Esophagus squamous epithelium (tissue), 5 donors: ENCODE measurements at regions not wholly inside any gene's neighbourhood (a gene's known extent, or its start where the extent isn't known, plus 50 kb on each side); places are given as distances from the start of the nearest gene placed in this dataset.

Experiments used
- DNase-seq: peaks from one replicate; lab custom pipeline; 2025; lab: John Stamatoyannopoulos, UW
- H3K27ac ChIP-seq, 4 donors: fragments of 200-600 bp; sonication (generic); one replicate each; pipeline ENCODE4 v1.5.1; 2016 to 2019; ENCODE audit warnings: mild to moderate bottlenecking in 1 of 4
- H3K27me3 ChIP-seq, 4 donors: fragments of 200-600 bp; sonication (generic); 1 replicate in 3 of 4; 2 replicates in 1 of 4; pipeline versions ENCODE4 v1.5.1 to v1.6.0; 2017 to 2021; ENCODE audit warnings: antibody characterized with exemption in 1 of 4
- H3K36me3 ChIP-seq, 3 donors: fragments of 200-600 bp; sonication (generic); one replicate each; pipeline ENCODE4 v1.5.1; 2016 to 2019
- H3K4me1 ChIP-seq, 3 donors: fragments of 200-600 bp; sonication (generic); one replicate each; pipeline ENCODE4 v1.5.1; 2017 to 2019
- H3K4me3 ChIP-seq, 4 donors: fragments of 200-600 bp; sonication (generic); 1 replicate in 3 of 4; 2 replicates in 1 of 4; pipeline ENCODE4 v1.5.1; 2016 to 2019; ENCODE audit warnings: mild to moderate bottlenecking in 2 of 4, moderate library complexity in 1 of 4
- H3K9me3 ChIP-seq, 3 donors: fragments of 200-600 bp; sonication (generic); one replicate each; pipeline ENCODE4 v1.5.1; 2016 to 2019
- POLR2A ChIP-seq, 4 donors: fragments of 450-650 bp; IDR thresholded peaks; one replicate each; pipeline ENCODE4 v1.6.1; 2017; ENCODE audit warnings: antibody characterized with exemption in 4 of 4, mild to moderate bottlenecking in 4 of 4, moderate library complexity in 3 of 4
- WGBS, 2 donors: methylation state at CpG; one replicate each; pipeline ENCODE4 v1.1.5; 2018; 5-methylcytosine and 5-hydroxymethylcytosine counted together
- intact Hi-C: fragments of 100-400 bp; cut with DNase I; formaldehyde crosslinking; loops from one replicate; pipeline ENCODE4 v1.15.0; 2022
- TF ChIP-seq, protein P1 (sequence below), 6 experiments: fragments of 450-650 bp in 4 of 6; fragments of 200-600 bp in 2 of 6; sonication (generic) in 2 of 6; IDR thresholded peaks; one replicate each; pipeline ENCODE4 v1.5.1; 2016 to 2019; ENCODE audit warnings: antibody characterized with exemption in 6 of 6, mild to moderate bottlenecking in 4 of 6, moderate library complexity in 4 of 6
- donor health status: DM: yes; HTN: yes; CAD: no.

DNA sequence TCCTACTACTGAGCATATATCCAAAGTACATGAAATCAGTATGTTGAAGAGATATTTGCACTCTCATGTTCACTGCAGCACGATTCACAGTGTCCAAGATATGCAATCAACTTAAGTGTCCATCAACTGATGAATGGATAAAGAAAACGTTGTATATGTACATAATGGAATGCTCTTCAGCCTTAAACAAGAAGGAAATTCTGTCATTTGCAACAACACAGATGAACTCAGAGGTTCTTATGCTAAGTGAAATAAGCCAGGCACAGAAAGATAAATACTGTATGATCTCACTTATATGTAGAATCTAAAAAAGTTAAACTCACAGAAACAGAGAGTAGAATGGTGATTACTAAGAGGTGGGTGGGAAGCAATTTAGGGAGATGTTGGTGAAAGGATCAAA is 149.2 kb downstream of the EVA1A start:
- intact Hi-C loops = no loop called here
- DNase-seq = no peak
- WGBS, 2 donors = 44 to 47% methylated on average over 2 of the region's 2 CpGs

DNA sequence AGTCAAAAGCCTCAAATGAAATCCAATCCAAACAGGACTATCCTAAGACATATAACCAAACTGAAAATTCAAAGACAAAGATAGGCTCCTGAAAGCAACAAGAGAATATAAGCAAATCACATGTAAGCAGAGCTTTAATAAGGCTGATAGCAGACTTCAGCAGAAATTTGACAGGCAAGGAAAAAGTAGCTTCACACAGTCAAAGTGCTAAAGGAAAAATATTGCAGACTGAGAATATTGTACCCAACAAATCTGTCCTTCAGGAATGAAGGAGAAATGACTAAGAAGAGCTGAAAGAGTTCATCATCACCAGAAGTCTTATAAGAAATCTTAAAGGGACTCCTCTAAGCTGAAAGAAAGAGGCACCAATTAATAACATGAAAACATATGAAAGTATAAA is 150.0 kb downstream of the EVA1A start:
- Histone ChIP-seq H3K27me3 (peaks cover 0 to 24% (median 0%) of the 10 kb centered on the region in 4 donors), H3K36me3 (no peaks in the 10 kb centered on the region), H3K9me3 (no peaks in the 10 kb centered on the region), H3K4me1 (no peaks in the 10 kb centered on the region), H3K27ac (no peak overlapping the region), H3K4me3 (no peak overlapping the region)
- no peak for DNase-seq
- TF ChIP-seq, protein P1, sequence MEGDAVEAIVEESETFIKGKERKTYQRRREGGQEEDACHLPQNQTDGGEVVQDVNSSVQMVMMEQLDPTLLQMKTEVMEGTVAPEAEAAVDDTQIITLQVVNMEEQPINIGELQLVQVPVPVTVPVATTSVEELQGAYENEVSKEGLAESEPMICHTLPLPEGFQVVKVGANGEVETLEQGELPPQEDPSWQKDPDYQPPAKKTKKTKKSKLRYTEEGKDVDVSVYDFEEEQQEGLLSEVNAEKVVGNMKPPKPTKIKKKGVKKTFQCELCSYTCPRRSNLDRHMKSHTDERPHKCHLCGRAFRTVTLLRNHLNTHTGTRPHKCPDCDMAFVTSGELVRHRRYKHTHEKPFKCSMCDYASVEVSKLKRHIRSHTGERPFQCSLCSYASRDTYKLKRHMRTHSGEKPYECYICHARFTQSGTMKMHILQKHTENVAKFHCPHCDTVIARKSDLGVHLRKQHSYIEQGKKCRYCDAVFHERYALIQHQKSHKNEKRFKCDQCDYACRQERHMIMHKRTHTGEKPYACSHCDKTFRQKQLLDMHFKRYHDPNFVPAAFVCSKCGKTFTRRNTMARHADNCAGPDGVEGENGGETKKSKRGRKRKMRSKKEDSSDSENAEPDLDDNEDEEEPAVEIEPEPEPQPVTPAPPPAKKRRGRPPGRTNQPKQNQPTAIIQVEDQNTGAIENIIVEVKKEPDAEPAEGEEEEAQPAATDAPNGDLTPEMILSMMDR (IDR thresholded peaks at IDR 0.05) = no peak
- no peak for TF ChIP-seq POLR2A (IDR thresholded peaks at IDR 0.05)
- intact Hi-C loops = no loop called here

More for the DNA sequence above, 149.2 kb downstream of the EVA1A start:
- Histone ChIP-seq H3K9me3 (no peaks in the 10 kb centered on the region), H3K4me3 (no peak overlapping the region), H3K27me3 (peaks cover 0 to 15% (median 0%) of the 10 kb centered on the region in 4 donors), H3K27ac (no peak overlapping the region), H3K36me3 (no peaks in the 10 kb centered on the region), H3K4me1 (no peaks in the 10 kb centered on the region)
- TF ChIP-seq, protein P1 (IDR thresholded peaks at IDR 0.05) = no peak
- no peak for TF ChIP-seq POLR2A (IDR thresholded peaks at IDR 0.05)

DNA sequence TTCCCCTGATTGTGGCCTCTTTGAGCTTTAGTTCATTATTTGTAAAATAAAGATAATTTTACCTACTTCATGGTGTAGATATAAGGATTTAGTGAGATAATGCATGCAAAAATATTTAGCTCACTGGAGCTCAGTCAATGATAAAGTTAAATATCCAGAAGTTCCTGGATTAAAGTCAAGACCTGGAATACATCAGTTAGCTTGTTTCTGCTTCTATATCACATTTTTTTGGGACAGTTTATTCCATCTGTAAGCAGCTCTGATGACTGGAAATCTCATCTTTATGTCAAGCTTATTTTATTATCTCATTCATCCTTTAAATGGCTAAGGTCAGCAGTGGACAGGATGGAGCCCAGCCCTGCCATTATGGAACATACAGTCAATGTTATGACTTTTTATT is 152.0 kb downstream of the EVA1A start:
- Histone ChIP-seq H3K4me3 (no peak overlapping the region), H3K27me3 (peaks cover 0 to 33% (median 0%) of the 10 kb centered on the region in 4 donors)
- intact Hi-C loops = loop anchor here (10.0 kb wide), 2 partner anchors 344 to 484 kb away; no protein-coding TSS in a partner anchor

DNA sequence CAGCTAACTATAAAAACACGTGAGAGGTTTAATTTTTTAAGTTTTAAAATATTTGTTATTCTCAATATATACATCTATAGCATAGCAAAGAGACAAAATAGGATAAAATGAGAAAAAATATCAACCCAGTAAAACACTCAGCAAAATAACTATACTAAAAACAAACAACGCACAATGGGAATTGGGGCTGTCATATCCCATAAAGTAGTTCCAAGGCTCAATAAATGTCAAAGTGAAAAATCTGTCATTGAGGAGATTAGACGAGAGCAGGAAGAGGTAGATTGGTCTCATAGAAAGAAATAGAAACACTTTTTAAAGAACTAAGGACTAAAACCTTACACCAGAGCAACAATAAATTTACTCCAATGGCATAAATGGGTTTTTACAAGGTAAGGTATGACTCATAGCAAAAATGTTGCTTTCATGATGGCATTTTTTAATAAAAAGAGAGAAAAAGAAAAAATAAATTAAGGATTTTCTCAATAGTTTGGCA is 153.7 kb downstream of the EVA1A start:
- no peak overlapping the region for H3K27ac ChIP-seq
- TF ChIP-seq POLR2A (IDR thresholded peaks at IDR 0.05) = no peak
- TF ChIP-seq, protein P1 (IDR thresholded peaks at IDR 0.05) = no peak
- no peaks in the 10 kb centered on the region for H3K9me3 ChIP-seq
- H3K4me3 ChIP-seq = no peak overlapping the region
- peaks cover 0 to 30% (median 0%) of the 10 kb centered on the region in 4 donors for H3K27me3 ChIP-seq
- 55 to 60% methylated on average over 3 of the region's 3 CpGs for WGBS, 2 donors
- no peaks in the 10 kb centered on the region for H3K36me3 ChIP-seq
- H3K4me1 ChIP-seq = no peaks in the 10 kb centered on the region
- intact Hi-C loops = loop anchor here (10.0 kb wide), 2 partner anchors 342 to 482 kb away; no protein-coding TSS in a partner anchor
- DNase-seq = no peak

More for the DNA sequence above, 152.0 kb downstream of the EVA1A start:
- H3K4me1 ChIP-seq = no peaks in the 10 kb centered on the region
- no peaks in the 10 kb centered on the region for H3K36me3 ChIP-seq
- TF ChIP-seq, protein P1 (IDR thresholded peaks at IDR 0.05) = no peak
- TF ChIP-seq POLR2A (IDR thresholded peaks at IDR 0.05) = no peak
- no peaks in the 10 kb centered on the region for H3K9me3 ChIP-seq
- DNase-seq = no peak
- H3K27ac ChIP-seq = no peak overlapping the region

DNA sequence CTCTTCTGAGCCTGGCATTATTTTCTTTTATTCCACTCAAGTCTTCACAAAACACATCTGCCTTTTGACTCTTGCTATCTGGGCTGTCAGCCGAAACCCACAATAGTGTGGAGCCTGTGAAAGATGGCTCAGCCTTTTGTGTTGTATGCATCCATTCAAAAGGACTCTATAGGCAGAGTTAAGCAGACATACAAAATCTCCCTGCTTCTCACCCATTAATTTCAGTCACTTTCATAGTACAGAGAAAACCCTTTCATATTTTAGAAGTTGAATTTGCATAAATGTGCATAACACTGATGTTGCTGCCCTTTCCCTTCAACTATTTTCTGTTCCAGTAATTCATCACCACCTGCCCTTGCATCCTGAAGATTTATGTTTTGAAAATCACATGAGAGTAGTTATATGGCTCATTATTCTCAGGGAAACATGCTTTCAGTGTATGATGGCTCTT is 154.6 kb downstream of the EVA1A start:
- H3K27me3 ChIP-seq = peaks cover 0 to 30% (median 0%) of the 10 kb centered on the region in 4 donors
- no peaks in the 10 kb centered on the region for H3K36me3 ChIP-seq
- no peaks in the 10 kb centered on the region for H3K9me3 ChIP-seq
- WGBS, 2 donors = 24 to 55% methylated on average over 1 of the region's 1 CpG
- intact Hi-C loops = loop anchor here (10.0 kb wide), 2 partner anchors 341 to 481 kb away; no protein-coding TSS in a partner anchor
- no peaks in the 10 kb centered on the region for H3K4me1 ChIP-seq
- TF ChIP-seq, protein P1 (IDR thresholded peaks at IDR 0.05) = no peak
- TF ChIP-seq POLR2A (IDR thresholded peaks at IDR 0.05) = no peak
- DNase-seq = no peak
- no peak overlapping the region for H3K4me3 ChIP-seq
- no peak overlapping the region for H3K27ac ChIP-seq
